A549 (cell line): ENCODE measurements at regions not wholly inside any gene's neighbourhood (a gene's known extent, or its start where the extent isn't known, plus 50 kb on each side); places are given as distances from the start of the nearest gene placed in this dataset.

Experiments used
- CEBPB ChIP-seq, 2 experiments: fragments of >200 bp in 1 of 2; sonication (Bioruptor Twin) in 1 of 2; formaldehyde crosslinking in 1 of 2; IDR thresholded peaks; 2 replicates each; pipeline ENCODE4 v1.6.1; 2012 to 2016
- FOSL2 ChIP-seq, 2 experiments: fragments of 450-650 bp in 1 of 2; fragments of >200 bp in 1 of 2; sonication (Bioruptor Twin) in 1 of 2; formaldehyde crosslinking; IDR thresholded peaks; 2 replicates each; pipeline versions ENCODE4 v1.5.0 to v1.6.1; 2016 to 2020; ENCODE audit warnings: mild to moderate bottlenecking in 1 of 2, moderate library complexity in 1 of 2

DNA sequence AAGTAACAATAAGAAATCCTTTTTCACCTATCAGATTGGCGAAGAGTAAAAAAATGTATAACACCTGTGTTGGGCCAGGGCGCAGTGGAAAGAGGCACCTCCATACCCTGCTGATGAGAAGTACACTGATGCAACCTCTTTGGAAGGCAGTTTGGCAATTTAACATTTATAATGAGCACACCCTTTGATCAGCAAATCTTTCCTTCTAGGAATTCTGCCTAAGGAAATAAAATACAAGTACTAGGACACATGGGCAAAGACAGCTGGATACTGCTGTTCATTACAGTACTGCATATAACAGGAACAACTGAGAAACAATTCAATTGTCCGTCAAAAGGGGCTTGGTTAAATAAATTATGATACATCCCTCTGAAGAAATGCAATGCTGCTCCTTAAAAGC lies 110.1 kb downstream of the RPL27A start:
- TF ChIP-seq FOSL2 (IDR thresholded peaks at IDR 0.05): no peak
- no peak for TF ChIP-seq FOSL2 (CRISPR knock-in tag; IDR thresholded peaks at IDR 0.05)
- TF ChIP-seq CEBPB (IDR thresholded peaks at IDR 0.05): no peak
